HG03097 (cell line): ENCODE measurements at regions not wholly inside any gene's neighbourhood (a gene's known extent, or its start where the extent isn't known, plus 50 kb on each side); places are given as distances from the start of the nearest gene placed in this dataset.

ENCODE experiments used
- ATAC-seq: cut with Tn5 transposase; IDR thresholded peaks from one replicate; pipeline ENCODE4 v1.9.1; 2021; ENCODE audit not compliant: unreplicated experiment, low FRiP score

GRCh38 chr9:110109333-110110092 is 98.4 kb downstream of the C9orf152 start:
- ATAC-seq = no peak

- no peak for ATAC-seq
These were observed 97.8 kb downstream of the C9orf152 start for GRCh38 chr9:110110154-110110553.

- no peak for ATAC-seq
These were observed 96.1 kb downstream of the C9orf152 start for GRCh38 chr9:110111868-110112267.

GRCh38 chr9:110112792-110113191 is 95.2 kb downstream of the C9orf152 start:
- no peak for ATAC-seq

GRCh38 chr9:110114086-110114858 is 93.7 kb downstream of the C9orf152 start:
- no peak for ATAC-seq

- no peak for ATAC-seq
These were observed 93.1 kb downstream of the C9orf152 start for GRCh38 chr9:110114859-110115201.

GRCh38 chr9:110115341-110115820 is 92.6 kb downstream of the C9orf152 start:
- no peak for ATAC-seq

GRCh38 chr9:110115826-110116542 is 92.0 kb downstream of the C9orf152 start:
- no peak for ATAC-seq

GRCh38 chr9:110116543-110116885 is 91.4 kb downstream of the C9orf152 start:
- no peak for ATAC-seq

GRCh38 chr9:110121170-110121569 is 86.8 kb downstream of the C9orf152 start:
- ATAC-seq = no peak

GRCh38 chr9:110123341-110124095 is 84.4 kb downstream of the C9orf152 start:
- ATAC-seq = no peak

- ATAC-seq = no peak
These were observed 83.5 kb downstream of the C9orf152 start for GRCh38 chr9:110124439-110124838.

GRCh38 chr9:110125207-110125751 is 82.7 kb downstream of the C9orf152 start:
- no peak for ATAC-seq

GRCh38 chr9:110125763-110126351 is 82.1 kb downstream of the C9orf152 start:
- ATAC-seq = no peak

- ATAC-seq = no peak
These were observed 81.4 kb downstream of the C9orf152 start for GRCh38 chr9:110126499-110126941.

GRCh38 chr9:110126986-110127864 is 80.7 kb downstream of the C9orf152 start:
- ATAC-seq = no peak

GRCh38 chr9:110128664-110129329 is 79.2 kb downstream of the C9orf152 start:
- peak; percentile 73 for ATAC-seq

- no peak for ATAC-seq
These were observed 78.5 kb downstream of the C9orf152 start for GRCh38 chr9:110129425-110129824.
